ENCODE measurements at regions not wholly inside any gene's neighbourhood (a gene's known extent, or its start where the extent isn't known, plus 50 kb on each side); places are given as distances from the start of the nearest gene placed in this dataset.

GRCh38 chr2:136171223-136171622 lies 53.3 kb upstream of the CXCR4 start:
- H3K27ac ChIP-seq (ENCODE audit: low read depth, low read length), result no peak overlapping the region
- no peak overlapping the region for H3K56ac ChIP-seq (ENCODE audit: low read length)
- H3K79me2 ChIP-seq (ENCODE audit: control insufficient read depth, insufficient read depth, low read length), result no peaks in the 10 kb centered on the region
- no peak overlapping the region for H4K5ac ChIP-seq (ENCODE audit: low read length)
- no peaks in the 10 kb centered on the region for H3K79me1 ChIP-seq (ENCODE audit: low read length)
- no peak overlapping the region for H3K4me2 ChIP-seq (ENCODE audit: low read length)
- no peak overlapping the region for H2BK5ac ChIP-seq (ENCODE audit: low read length)
- H2BK15ac ChIP-seq (replicated peaks; ENCODE audit: low read depth), result no peak overlapping the region
- no peak overlapping the region for H2AK5ac ChIP-seq (ENCODE audit: low read length)
- no peak overlapping the region for H3K4me3 ChIP-seq (ENCODE audit: low read length)
- peaks cover 15% of the 10 kb centered on the region for H3K4me1 ChIP-seq (ENCODE audit: control insufficient read depth, low read depth, low read length)
- H3K27me3 ChIP-seq (ENCODE audit: insufficient read depth, low read length, poor library complexity), result no peaks in the 10 kb centered on the region
- no peak overlapping the region for H3K4ac ChIP-seq (ENCODE audit: low read depth, low read length)
- no peak overlapping the region for H3K18ac ChIP-seq (ENCODE audit: low read length)
- no peak overlapping the region for H3K9ac ChIP-seq (ENCODE audit: low read length)
- DNase-seq, result no peak
- H2BK120ac ChIP-seq (ENCODE audit: low read depth, low read length), result no peak overlapping the region
- no peak overlapping the region for H3K23ac ChIP-seq (ENCODE audit: low read length)
- no CpG with 5 or more reads among the region's 4 CpGs for WGBS (ENCODE audit: extremely low coverage, insufficient coverage, low lambda C conversion rate)
- no peak overlapping the region for H4K8ac ChIP-seq (ENCODE audit: low read depth, low read length)
- H3K36me3 ChIP-seq (ENCODE audit: control insufficient read depth, insufficient read depth, low read length), result no peaks in the 10 kb centered on the region

GRCh38 chr2:136168720-136169119 lies 50.8 kb upstream of the CXCR4 start:
- DNase-seq, result peak; percentile 19
- Histone ChIP-seq H3K79me2 (ENCODE audit: control insufficient read depth, insufficient read depth, low read length) (no peaks in the 10 kb centered on the region), H3K9ac (ENCODE audit: low read length) (no peak overlapping the region), H2AK5ac (ENCODE audit: low read length) (no peak overlapping the region), H3K27ac (ENCODE audit: low read depth, low read length) (no peak overlapping the region), H4K5ac (ENCODE audit: low read length) (no peak overlapping the region), H2BK5ac (ENCODE audit: low read length) (no peak overlapping the region), H2BK15ac (replicated peaks; ENCODE audit: low read depth) (no peak overlapping the region), H3K4ac (ENCODE audit: low read depth, low read length) (no peak overlapping the region), H4K8ac (ENCODE audit: low read depth, low read length) (no peak overlapping the region), H3K79me1 (ENCODE audit: low read length) (no peaks in the 10 kb centered on the region), H3K4me2 (ENCODE audit: low read length) (no peak overlapping the region), H3K18ac (ENCODE audit: low read length) (no peak overlapping the region), H3K4me1 (ENCODE audit: control insufficient read depth, low read depth, low read length) (peaks cover 13% of the 10 kb centered on the region), H3K23ac (ENCODE audit: low read length) (no peak overlapping the region), H2BK120ac (ENCODE audit: low read depth, low read length) (no peak overlapping the region), H3K36me3 (ENCODE audit: control insufficient read depth, insufficient read depth, low read length) (no peaks in the 10 kb centered on the region), H3K56ac (ENCODE audit: low read length) (peak overlapping the region; percentile 36), H3K4me3 (ENCODE audit: low read length) (no peak overlapping the region), H3K27me3 (ENCODE audit: insufficient read depth, low read length, poor library complexity) (no peaks in the 10 kb centered on the region)
- WGBS (ENCODE audit: extremely low coverage, insufficient coverage, low lambda C conversion rate), result no CpG with 5 or more reads among the region's 5 CpGs

GRCh38 chr2:136167721-136168475 lies 49.9 kb upstream of the CXCR4 start:
- H3K27ac ChIP-seq (ENCODE audit: low read depth, low read length), result no peak overlapping the region

More at GRCh38 chr2:136167721-136168475, 49.9 kb upstream of the CXCR4 start:
- WGBS (ENCODE audit: extremely low coverage, insufficient coverage, low lambda C conversion rate), result no CpG with 5 or more reads among the region's 8 CpGs
- H3K4ac ChIP-seq (ENCODE audit: low read depth, low read length), result no peak overlapping the region
- no peak overlapping the region for H2BK120ac ChIP-seq (ENCODE audit: low read depth, low read length)
- H3K27me3 ChIP-seq (ENCODE audit: insufficient read depth, low read length, poor library complexity), result no peaks in the 10 kb centered on the region
- H3K79me1 ChIP-seq (ENCODE audit: low read length), result no peaks in the 10 kb centered on the region
- no peaks in the 10 kb centered on the region for H3K79me2 ChIP-seq (ENCODE audit: control insufficient read depth, insufficient read depth, low read length)
- H2AK5ac ChIP-seq (ENCODE audit: low read length), result no peak overlapping the region
- no peak overlapping the region for H3K4me3 ChIP-seq (ENCODE audit: low read length)
- no peak overlapping the region for H3K18ac ChIP-seq (ENCODE audit: low read length)
- no peaks in the 10 kb centered on the region for H3K36me3 ChIP-seq (ENCODE audit: control insufficient read depth, insufficient read depth, low read length)
- no peak overlapping the region for H3K9ac ChIP-seq (ENCODE audit: low read length)
- no peak for DNase-seq
- peak overlapping the region; percentile 6 for H2BK5ac ChIP-seq (ENCODE audit: low read length)
- H2BK15ac ChIP-seq (replicated peaks; ENCODE audit: low read depth), result no peak overlapping the region
- H3K4me1 ChIP-seq (ENCODE audit: control insufficient read depth, low read depth, low read length), result peaks cover 13% of the 10 kb centered on the region
- H3K23ac ChIP-seq (ENCODE audit: low read length), result no peak overlapping the region
- no peak overlapping the region for H4K5ac ChIP-seq (ENCODE audit: low read length)
- no peak overlapping the region for H4K8ac ChIP-seq (ENCODE audit: low read depth, low read length)
- H3K56ac ChIP-seq (ENCODE audit: low read length), result peak overlapping the region; percentile 50
- no peak overlapping the region for H3K4me2 ChIP-seq (ENCODE audit: low read length)
